ENCODE measurements at regions not wholly inside any gene's neighbourhood (a gene's known extent, or its start where the extent isn't known, plus 50 kb on each side); places are given as distances from the start of the nearest gene placed in this dataset.

DNA sequence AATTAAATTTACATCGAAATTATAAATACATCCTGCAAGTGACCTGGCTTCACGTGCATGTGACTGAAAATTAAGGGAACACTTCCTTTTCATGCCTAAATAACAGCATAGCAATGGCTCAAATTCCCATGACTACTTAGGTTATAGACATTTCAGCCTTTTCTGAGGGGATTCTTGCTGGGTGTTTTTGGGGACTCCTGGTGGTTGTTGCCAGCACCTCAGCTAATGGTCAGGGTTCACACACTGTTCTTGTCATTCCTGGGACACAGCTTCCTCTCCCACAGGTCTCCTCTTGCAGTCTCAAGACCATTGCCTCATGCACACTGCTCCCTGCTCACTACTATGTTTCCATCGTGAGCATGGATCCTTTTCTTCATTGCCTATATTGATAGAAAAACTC is 148.9 kb upstream of the GLI3 start:
- no peak for DNase-seq (ENCODE audit: low read depth in 2 of 2)

DNA sequence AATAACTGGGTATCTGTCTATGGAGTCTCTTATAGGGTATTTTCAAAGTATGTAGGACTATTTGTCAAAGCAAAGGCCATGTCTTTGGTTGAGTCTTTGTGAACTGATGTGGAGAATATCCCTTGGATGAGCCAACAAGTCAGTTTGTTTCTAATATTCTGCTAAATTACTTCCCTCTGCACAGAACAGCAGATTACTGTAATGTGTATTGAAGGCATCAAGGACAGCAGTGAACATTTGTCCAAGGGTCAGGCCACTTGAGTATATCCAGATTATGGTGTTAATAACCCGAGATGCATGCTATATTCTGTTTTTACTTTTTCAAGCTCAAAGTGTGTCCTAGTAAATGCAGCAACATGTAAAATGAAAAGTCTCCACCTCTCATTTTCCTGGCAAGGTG is 144.2 kb upstream of the GLI3 start:
- DNase-seq (ENCODE audit: low read depth in 2 of 2), result no peak

DNA sequence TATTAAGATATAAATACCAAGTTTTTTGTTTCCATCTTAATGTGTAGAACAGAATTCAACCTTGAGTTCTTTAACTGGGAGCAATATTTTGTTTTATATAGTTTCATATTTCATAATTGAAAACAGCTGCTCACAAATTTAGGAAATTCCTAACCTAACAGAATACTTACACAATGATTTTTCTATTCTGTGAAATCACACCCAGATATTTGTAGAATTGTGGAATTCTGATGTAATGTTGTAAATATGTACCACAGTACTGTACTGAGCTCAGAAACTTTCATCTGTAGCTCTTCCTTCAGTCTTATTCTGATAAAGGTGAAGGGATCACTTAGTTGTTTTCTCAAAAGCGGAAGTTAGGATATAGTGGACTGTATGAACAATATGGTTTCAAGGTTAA is 143.4 kb upstream of the GLI3 start:
- DNase-seq (ENCODE audit: low read depth in 2 of 2), result no peak

DNA sequence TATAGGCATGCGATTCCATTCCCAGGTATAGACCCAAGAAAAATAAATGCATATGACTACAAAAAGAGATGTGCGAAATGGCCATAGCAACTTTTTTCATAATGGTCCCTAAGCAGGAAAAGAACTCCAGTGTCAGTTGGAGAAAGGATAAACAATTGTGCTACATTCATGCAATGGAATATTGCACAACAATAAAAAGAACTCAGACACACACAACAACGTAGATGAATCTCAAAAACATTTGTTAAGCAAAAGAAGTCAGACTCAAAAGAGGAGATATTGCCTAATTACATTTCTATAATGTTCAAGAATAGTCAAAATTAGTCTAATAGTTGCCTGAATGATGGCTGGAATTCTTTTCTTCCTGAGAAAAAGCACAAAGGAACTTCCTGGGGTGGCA is 141.1 kb upstream of the GLI3 start:
- no peak for DNase-seq (ENCODE audit: low read depth in 2 of 2)

DNA sequence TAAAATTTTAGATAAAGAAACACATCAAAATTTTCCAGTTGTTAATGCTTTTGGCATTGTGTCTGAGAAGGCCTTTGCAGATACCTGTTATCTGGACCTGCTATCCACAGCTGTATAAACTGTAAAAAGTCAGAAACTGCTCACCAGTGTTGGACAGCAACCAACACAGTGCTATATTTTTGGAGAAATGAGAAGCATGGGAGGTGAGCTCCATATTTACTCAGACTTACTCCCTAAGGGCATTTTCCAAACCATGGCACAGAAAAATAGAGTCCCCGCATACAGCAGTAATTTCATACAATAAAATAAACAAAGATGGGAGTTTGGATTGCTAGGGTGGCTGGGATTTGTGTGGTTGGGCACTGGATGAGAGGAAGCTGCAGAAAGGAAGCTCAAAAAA is 136.3 kb upstream of the GLI3 start:
- DNase-seq (ENCODE audit: low read depth in 2 of 2), result no peak

DNA sequence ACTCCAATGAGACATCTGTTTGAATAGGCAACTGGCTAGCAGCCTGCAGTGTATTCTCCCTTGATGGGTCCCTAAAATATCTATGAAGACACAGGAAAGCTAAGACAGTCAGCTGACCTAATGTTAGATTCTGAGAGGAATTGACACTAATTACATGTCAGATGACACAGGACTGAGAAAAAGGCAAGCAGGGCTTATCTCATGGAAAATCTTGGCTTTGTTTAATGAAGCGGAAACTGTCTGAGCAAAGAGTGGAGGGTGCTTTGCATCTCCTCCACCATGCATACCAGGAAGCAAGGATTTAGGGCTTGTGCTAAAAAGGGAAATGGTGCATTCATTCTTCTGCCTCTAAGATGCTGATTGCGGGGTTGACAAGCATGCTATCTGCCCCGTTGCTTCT is 135.5 kb upstream of the GLI3 start:
- DNase-seq (ENCODE audit: low read depth in 2 of 2), result peak in 1 of 2 donors; percentile 4

DNA sequence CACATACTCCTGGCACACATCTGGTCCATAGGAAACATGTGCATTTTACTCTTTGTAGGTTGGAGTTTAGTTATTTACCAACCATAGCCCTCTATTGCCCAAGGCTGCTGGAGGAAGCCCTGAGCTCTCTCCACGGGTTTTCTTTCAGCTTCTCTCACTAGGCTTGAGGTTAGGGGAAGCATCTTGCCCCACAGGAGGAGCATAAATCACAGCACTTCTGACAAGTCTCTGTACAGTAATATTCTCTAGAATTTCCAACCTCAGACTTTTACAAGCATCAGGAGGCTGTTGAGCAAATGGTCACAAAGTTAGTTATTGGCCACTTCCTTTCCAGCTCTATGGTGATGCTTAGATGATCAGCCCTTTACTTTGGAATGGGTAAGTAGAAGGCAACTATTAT is 122.9 kb upstream of the GLI3 start:
- no peak for DNase-seq (ENCODE audit: low read depth in 2 of 2)

DNA sequence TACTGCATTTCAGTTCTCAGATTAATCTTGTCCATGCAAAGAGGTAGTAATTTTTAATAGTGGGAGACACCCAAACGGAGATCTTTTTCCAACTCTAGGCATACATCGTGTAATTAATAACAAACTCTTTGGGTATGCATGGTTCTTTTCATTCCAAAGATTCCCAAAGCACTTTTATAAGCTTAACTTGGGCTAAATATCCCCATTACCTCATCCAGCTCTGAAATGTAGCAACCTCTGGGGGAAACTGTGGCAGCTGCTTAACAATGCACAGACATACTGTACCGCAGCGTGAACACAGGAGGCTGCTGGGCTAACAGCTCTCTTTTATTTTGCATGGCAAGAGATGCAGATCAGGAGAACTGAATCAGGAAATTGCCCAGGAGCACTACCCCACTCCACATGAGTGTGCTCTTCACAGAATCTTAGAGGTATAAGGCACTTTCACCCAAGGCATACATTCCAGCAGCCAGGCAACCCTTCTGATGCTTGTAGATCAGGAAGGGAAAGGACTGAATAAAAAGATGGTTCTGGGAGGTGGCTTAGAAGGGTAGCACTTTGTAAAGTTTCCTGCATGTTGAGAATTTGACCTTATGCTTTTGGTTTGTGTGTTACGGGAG is 114.4 kb upstream of the GLI3 start:
- no peak for DNase-seq (ENCODE audit: low read depth in 2 of 2)

DNA sequence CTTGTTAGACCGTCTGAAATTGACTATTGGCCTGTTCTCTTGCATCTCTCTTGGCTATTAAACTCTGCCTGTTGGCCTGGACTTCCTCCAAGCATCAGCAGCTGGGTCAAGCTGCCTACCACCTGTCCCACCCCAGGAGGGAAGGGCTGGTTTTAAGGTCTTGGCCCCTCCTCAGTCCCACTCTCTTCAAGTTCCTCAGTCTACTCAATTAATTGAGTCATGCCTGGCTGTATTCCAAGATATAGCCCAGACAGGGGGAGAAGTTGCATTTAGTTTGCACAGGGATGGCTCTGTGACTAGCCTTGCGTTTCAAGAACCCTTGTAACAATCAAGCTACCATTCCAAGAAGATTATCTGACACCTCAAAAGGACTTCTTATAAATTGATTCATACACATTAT is 113.8 kb upstream of the GLI3 start:
- no peak for DNase-seq (ENCODE audit: low read depth in 2 of 2)

DNA sequence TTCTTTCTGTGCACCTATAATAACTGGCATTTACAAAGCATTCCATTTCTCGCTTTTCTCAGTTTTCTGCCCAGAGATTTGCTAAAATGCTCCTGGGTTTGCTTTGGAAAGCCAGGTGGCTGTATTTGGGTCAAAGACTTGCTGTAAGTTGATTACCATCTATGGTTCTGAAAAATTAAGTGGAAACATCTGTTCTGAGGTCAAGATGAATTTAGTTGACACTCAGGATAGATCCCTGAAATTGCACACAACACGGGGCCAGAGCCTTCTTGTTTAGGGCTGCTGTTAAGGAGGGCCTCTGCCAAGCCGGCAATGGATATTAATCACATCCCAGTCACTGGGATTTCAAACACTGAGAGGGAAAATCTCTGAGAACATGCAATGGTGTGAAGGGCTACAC is 111.6 kb upstream of the GLI3 start:
- no peak for DNase-seq (ENCODE audit: low read depth in 2 of 2)

DNA sequence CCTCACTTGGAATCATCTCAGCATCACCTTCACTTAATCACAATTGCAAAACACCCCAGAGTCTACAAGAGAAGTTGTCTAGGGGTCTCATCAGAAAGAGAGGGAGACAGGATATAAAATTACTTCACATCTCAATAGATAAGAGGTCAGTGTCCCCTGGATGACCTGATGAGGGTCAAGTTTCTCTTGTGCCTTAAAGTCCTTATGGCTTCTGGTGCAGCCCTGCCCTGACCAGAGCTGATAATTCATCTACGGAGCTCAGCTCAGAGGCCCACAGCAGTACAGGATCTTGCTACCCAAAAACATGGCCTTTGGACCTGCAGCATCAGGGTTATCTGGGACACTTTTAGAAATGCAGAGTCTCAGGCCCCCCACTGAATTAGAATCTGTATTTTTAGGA is 111.1 kb upstream of the GLI3 start:
- no peak for DNase-seq (ENCODE audit: low read depth in 2 of 2)

DNA sequence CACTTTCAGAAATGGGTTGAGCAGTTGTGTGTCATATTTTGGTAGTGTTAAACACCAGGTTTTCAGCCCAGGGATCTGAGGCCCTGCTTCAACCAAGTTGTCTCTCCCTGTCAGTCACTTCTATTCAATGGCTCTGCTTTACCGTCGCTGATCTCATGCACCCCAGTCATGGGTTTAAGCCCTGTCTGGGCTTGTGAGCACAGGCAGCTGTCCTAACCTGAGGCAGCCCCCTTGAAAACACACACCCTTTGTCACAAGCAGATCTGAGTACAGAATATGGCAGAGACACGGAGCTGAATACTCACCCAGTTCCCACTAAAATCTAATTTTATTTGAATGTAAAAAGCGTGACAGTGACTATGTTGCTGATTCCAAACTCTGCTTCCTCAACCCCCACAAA is 110.6 kb upstream of the GLI3 start:
- no peak for DNase-seq (ENCODE audit: low read depth in 2 of 2)

DNA sequence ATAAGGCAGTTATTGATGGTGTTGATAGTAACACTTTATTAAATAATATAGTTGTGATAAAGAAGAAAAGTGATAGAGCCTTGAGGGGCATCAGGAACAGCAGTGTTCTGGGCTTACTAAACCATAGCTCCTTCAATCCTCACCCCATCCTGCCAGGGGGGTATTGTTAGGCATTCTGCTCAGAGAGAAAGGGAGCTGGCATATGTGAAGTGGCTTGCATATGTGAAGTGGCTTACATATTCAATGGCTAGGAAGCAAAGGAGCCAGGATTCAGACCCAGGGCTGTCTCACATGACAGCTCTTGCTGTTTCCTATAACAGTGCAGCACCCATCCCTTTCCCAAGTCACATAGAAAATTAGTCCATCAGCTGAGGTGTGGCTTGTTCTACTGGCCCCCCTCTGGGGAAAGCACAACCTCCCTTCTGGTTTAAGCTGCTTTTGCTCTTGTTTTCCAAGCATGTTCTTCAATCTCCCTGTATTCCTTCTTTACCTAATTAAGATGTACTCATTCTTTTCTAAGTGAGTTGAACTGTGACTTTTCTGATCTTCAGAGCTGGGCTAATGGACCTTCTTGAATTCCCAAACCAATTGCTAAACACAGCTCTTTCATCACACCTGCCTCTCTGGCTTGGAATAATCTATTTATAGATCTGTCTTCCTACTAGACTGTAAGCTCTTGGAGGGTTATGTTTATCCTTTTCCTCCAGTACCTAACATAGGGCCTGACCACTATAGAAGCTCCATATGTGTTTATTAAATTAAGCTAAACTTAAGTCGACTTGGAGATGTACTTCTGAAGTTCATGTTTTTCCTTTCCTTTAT is 108.7 kb upstream of the GLI3 start:
- no peak for DNase-seq (ENCODE audit: low read depth in 2 of 2)

DNA sequence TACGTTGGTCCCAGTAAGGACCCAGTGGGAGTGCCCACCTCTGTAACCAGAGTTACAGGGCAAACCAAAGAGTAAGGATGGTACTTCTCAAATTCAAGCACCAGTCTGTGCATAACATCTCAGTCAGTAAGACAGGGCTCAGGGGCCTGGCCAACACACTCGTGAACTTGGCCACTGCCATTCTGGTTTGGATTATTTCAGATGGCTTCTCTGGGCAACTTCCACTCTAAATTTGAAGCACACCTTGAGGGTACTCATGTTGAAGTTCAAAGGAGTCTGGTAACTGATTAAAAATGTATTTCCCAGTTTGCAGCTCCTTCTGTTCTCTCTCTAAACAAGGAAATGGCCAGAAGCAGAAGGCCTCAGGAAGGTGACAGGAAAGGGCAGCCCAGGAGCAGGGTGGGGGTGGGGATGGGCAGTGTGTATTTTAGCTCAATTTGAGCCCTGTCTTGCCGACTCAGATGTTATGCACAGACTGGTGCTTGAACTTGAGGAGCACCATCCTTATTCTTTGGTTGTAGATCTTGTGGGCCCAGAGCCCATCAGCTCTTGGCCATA is 107.3 kb upstream of the GLI3 start:
- no peak for DNase-seq (ENCODE audit: low read depth in 2 of 2)

DNA sequence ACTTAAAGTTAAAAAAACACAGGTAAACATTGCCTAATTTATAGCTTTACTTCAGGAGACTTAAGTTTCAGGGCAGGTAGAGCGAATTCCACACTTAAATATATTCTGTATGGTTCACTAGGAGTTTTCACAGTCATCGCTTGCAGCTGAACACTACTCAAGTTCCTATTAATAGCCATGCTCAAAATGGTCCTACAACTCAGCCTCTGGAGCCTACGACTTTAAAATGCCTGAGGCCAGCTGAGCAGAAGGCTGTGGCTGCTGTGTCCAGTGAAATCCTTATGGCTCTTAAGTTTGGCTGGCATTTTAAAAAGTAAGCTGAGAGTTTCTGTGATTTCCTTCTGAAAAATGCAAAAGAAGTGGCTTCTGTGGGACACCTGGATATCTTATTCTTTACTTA is 105.4 kb upstream of the GLI3 start:
- DNase-seq (ENCODE audit: low read depth in 2 of 2), result no peak

DNA sequence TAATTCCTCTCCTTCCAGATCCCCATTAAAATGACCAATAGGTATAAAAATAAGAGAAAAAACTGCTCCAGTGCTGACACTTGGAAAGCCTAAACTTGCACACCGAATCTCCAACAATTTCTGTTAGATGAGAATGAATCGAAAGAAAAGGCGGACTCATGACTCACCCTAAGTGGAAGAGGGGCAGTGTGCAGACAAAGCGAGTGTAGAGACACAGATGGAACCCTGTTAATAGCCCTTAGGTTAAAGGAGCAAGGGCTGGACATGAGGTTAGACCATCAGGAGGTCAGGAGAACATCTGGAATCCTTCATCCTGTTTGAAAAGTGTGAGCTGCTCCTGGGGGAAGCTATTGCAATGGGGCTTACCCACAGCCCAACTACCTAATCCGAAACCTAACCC is 103.4 kb upstream of the GLI3 start:
- no peak for DNase-seq (ENCODE audit: low read depth in 2 of 2)

DNA sequence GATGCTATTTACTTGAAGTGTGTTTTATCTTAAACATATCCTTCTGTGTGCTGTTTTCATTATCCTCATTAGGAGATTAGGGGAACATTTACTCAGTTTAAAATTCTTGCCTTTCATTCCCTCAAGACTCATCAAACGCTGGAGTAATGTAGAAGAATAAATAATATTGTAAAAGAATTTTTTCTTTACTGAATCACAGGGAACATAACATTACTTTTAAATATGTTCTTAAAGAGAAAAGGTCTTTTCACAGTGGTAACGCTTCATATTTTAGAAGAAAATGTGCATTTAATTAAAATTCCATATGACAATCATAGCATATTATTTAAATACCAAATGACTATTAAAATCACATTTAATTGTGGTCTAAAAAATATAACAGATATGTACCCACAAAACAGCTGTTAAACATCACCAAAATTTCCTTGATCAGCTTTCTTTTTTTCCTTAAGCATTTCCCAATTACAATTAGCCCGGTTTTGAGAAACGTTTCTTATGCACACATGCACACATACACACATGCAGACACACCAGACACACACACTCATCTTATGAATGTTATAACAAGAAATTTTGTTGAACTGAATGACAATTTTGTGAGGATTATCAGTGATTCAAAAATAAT is 102.0 kb upstream of the GLI3 start:
- no peak for DNase-seq (ENCODE audit: low read depth in 2 of 2)

DNA sequence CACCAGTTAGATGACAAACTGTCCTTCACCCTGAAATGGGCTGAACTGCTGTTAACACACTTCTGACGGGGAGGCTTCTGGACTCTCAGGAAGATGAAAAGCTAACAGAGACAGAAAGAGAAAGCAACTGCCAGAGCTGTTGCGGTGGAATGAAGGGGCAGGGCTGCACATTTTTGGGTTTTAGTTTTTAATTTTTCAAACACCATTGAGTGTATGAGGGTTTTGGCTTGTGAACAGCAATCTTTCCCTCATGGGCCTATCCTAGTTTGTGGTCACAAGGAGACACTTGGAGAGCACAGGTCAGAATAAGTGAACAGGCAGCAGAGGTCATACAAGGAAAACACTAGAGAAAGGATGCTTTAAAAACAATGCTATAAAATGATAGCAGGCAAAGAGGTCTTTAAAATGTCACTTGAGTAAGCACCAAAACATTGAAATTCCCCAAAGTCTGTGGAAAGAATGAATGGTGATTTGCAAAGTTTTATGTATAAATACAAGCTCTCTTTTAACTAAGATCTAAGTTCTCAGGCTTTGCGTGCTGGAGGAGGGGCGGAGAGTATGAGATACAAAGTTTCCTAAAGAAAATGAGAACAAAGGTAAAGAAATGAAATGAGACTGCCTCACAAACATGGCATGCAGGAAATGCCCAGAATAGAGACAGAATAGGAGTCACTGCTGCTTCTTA is 101.4 kb upstream of the GLI3 start:
- no peak for DNase-seq (ENCODE audit: low read depth in 2 of 2)

DNA sequence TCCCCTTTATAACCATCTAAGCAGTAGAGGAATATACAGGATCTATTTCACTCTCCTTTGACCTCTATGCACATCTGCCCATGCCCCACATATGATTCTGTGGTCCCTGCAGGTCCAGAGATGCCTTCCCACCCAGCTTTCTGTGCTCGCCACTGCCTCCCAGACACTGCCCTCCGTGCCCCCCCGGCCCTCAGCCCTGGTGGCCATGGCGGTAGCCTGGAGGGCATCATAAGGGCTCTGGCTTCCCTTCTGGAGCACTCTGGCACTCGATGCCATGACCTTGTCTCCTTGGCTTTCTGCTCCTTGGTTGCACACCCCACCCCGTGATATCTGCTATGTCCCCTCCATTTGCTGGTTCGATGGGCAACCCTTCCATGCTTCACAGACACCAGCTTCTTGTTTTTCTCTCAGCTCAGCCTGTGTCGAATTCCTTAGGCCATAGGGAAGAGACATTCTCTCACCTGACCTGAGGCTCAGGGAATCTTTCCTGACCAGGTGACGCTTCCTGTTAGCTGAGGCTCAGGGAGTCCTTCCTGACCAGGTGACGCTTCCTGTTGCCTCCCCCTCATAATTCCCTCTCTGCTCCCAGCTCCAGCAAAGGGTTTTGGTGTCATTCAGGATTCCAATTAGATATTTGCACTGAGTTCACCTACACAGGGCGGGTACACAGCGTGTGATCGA is 100.4 kb upstream of the GLI3 start:
- no peak for DNase-seq (ENCODE audit: low read depth in 2 of 2)

DNA sequence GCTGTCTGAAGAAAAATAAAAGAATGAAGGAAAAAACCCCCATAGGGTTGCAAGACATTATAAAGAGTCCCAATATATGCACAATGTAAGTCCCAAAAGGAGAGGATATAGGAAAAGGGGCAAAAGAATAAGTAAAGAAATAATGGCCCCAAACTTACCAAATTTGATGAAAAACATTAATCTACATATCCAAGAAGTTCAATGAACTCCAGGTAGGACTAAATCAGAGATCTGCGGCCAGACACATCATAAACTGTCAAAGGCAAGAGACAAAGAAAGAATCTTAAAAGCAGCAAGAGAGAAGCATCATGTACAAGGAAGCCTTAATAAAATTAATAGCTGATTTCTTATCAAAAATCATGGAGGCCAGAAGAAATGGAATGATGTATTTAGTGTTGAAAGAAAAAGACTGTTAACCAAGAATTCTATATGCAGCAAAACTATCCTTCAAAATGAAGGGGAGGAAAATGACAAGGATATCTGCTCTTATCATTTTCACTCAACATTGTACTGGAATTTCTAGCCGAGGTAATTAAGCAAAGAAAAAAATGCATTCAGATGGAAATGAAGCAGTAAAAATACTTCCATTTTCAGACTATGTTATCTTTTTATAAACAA is 95.7 kb upstream of the GLI3 start:
- no peak for DNase-seq (ENCODE audit: low read depth in 2 of 2)

DNA sequence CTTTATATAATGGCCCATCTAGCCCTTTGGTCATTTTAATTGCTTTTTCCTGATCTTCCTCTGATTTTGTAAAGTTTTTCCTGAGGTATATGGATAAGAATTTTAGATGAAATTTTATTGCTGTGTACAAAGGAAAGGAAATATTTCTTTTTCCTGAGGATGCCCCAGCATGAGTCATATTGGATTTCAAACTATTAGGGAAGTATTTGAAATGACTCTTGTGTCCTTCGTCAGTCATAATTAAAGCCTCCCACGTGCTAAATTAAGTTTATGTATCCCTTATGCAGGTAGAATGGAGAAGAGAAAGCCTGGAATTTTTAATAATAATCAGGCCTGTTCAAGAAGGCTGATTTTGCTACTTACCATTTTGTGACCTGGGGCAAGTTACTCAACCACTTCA is 82.6 kb upstream of the GLI3 start:
- peak in 1 of 2 donors; percentile 45 for DNase-seq (ENCODE audit: low read depth in 2 of 2)
